Peyer's patch (tissue), 4 donors: ENCODE measurements at regions not wholly inside any gene's neighbourhood (a gene's known extent, or its start where the extent isn't known, plus 50 kb on each side); places are given as distances from the start of the nearest gene placed in this dataset.

ENCODE experiments used
- DNase-seq, 3 donors: peaks; one replicate each; pipeline ENCODE4 v3.0.0-alpha.2; 2017 to 2019
- H3K27ac ChIP-seq, 4 donors: fragments of 200-600 bp; sonication (generic); one replicate each; pipeline ENCODE4 v1.5.1; 2016 to 2019
- H3K27me3 ChIP-seq, 2 donors: fragments of 200-600 bp; sonication (generic); one replicate each; pipeline ENCODE4 v1.5.1; 2019
- H3K36me3 ChIP-seq, 3 donors: fragments of 200-600 bp; sonication (generic); one replicate each; pipeline ENCODE4 v1.5.1; 2016 to 2019
- H3K4me1 ChIP-seq, 4 donors: fragments of 200-600 bp; sonication (generic); one replicate each; pipeline ENCODE4 v1.5.1; 2016 to 2019
- H3K4me3 ChIP-seq, 4 donors: fragments of 200-600 bp; sonication (generic); 1 replicate in 3 of 4; 2 replicates in 1 of 4; pipeline ENCODE4 v1.5.1; 2016 to 2019; ENCODE audit warnings: mild to moderate bottlenecking in 1 of 4
- H3K9me3 ChIP-seq, 4 donors: fragments of 200-600 bp; sonication (generic); one replicate each; pipeline ENCODE4 v1.5.1; 2016 to 2019; ENCODE audit warnings: mild to moderate bottlenecking in 1 of 4
- CTCF ChIP-seq, 6 experiments: fragments of 450-650 bp in 4 of 6; fragments of 200-600 bp in 2 of 6; sonication (generic) in 1 of 6; IDR thresholded peaks; one replicate each; pipeline ENCODE4 v1.5.1; 2017 to 2019; ENCODE audit warnings: antibody characterized with exemption in 6 of 6, mild to moderate bottlenecking in 3 of 6, moderate library complexity in 1 of 6
- POLR2A ChIP-seq, 2 donors: fragments of 450-650 bp; IDR thresholded peaks; one replicate each; pipeline ENCODE4 v1.5.1; 2017; ENCODE audit warnings: antibody characterized with exemption in 2 of 2, mild to moderate bottlenecking in 2 of 2, moderate library complexity in 2 of 2
- small RNA-seq, 2 donors: library from RNA; depleted of rRNA; stranded (forward); fragments of <200 nt; gene quantifications; one replicate each; pipeline ENCODE3, GENCODE V24; 2016

GRCh38 chr13:61470786-61471185 lies 55.1 kb upstream of the PCDH20 start:
- no peak for DNase-seq
- Histone ChIP-seq H3K4me1 (no peaks in the 10 kb centered on the region), H3K9me3 (no peaks in the 10 kb centered on the region), H3K36me3 (no peaks in the 10 kb centered on the region), H3K4me3 (no peak overlapping the region), H3K27me3 (no peaks in the 10 kb centered on the region), H3K27ac (no peak overlapping the region)
- TF ChIP-seq POLR2A (IDR thresholded peaks at IDR 0.05) (no peak), CTCF (IDR thresholded peaks at IDR 0.05) (no peak)

DNA sequence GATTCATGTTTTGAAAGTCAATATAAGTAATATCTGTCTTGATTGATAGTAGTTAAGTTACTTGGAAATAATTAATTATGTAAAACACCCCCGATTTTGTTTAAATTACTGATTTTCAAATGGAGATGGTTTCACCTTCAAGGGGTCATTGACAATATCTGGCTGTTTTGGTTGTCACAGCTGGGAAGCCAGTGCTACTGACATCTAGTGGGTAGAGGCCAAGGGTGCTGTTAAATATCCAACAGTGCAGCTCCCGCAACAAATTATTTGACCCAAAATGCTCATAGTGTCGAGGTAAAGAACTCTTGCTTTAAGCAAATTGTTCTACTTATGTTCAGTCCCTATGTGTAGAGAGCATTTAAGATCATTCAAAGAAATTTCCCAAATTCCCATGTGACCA lies 50.6 kb upstream of the PCDH20 start:
- Histone ChIP-seq H3K4me1 (no peaks in the 10 kb centered on the region), H3K27me3 (no peaks in the 10 kb centered on the region), H3K4me3 (no peak overlapping the region), H3K36me3 (no peaks in the 10 kb centered on the region), H3K27ac (no peak overlapping the region), H3K9me3 (no peaks in the 10 kb centered on the region)
- no peak for DNase-seq
- TF ChIP-seq CTCF (IDR thresholded peaks at IDR 0.05) (no peak), POLR2A (IDR thresholded peaks at IDR 0.05) (no peak)

Small RNA genes lying in the stretch of these regions (small RNA-seq; reads per million reads assigned to genes)
- gene AL353765.1: 0 reads per million in 2 donors
- gene AL356102.1: 0 reads per million in 2 donors
- gene MIR4704: 0 reads per million in 2 donors
- gene MIR548X2: 0 reads per million in 2 donors
- 0 reads per million in 2 donors for gene RNU6-81P
